ENCODE measurements at regions not wholly inside any gene's neighbourhood (a gene's known extent, or its start where the extent isn't known, plus 50 kb on each side); places are given as distances from the start of the nearest gene placed in this dataset.

DNA sequence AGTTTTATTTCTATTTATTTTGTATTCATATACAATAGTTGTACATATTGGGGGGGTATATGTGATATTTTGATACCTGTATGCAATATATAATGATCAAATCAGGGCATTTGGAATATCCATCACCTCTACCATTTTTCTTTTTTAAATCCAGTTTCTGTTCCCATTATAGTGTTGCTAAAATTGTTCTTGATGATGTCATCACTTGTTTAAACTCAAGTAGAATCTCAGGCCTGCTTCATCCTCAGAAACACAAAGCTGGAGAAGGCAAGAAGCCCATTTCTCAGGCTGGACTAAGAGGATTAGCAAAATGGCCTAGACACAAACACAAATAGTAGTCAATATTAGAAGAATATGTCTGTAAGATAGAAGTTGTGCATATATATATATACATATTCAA lies 747.1 kb upstream of the ACVR2A start:
- DNase-seq (ENCODE audit: low read depth), result no peak
- no peak overlapping the region for H3K4me3 ChIP-seq (ENCODE audit: low read depth, low read length)
- TF ChIP-seq CTCF (conservative IDR thresholded peaks at IDR 0.05; ENCODE audit: low read depth, low read length), result no peak

- no peak for DNase-seq (ENCODE audit: low read depth)
- no peak for TF ChIP-seq CTCF (conservative IDR thresholded peaks at IDR 0.05; ENCODE audit: low read depth, low read length)
- H3K4me3 ChIP-seq (ENCODE audit: low read depth, low read length), result no peak overlapping the region
Measured at GRCh38 chr2:147096671-147097070, 748.2 kb upstream of the ACVR2A start.

- no peak overlapping the region for H3K4me3 ChIP-seq (ENCODE audit: low read depth, low read length)
- no peak for DNase-seq (ENCODE audit: low read depth)
- no peak for TF ChIP-seq CTCF (conservative IDR thresholded peaks at IDR 0.05; ENCODE audit: low read depth, low read length)
Measured at GRCh38 chr2:147095376-147095775, 749.5 kb upstream of the ACVR2A start.

GRCh38 chr2:147094077-147094476 lies 750.8 kb upstream of the ACVR2A start:
- no peak for DNase-seq (ENCODE audit: low read depth)
- TF ChIP-seq CTCF (conservative IDR thresholded peaks at IDR 0.05; ENCODE audit: low read depth, low read length), result no peak
- H3K4me3 ChIP-seq (ENCODE audit: low read depth, low read length), result no peak overlapping the region

GRCh38 chr2:147092266-147092665 lies 752.6 kb upstream of the ACVR2A start:
- H3K4me3 ChIP-seq (ENCODE audit: low read depth, low read length), result no peak overlapping the region
- no peak for DNase-seq (ENCODE audit: low read depth)
- no peak for TF ChIP-seq CTCF (conservative IDR thresholded peaks at IDR 0.05; ENCODE audit: low read depth, low read length)

- no peak for DNase-seq (ENCODE audit: low read depth)
- no peak overlapping the region for H3K4me3 ChIP-seq (ENCODE audit: low read depth, low read length)
- TF ChIP-seq CTCF (conservative IDR thresholded peaks at IDR 0.05; ENCODE audit: low read depth, low read length), result no peak
Measured at GRCh38 chr2:147091448-147091847, 753.4 kb upstream of the ACVR2A start.

GRCh38 chr2:147088871-147089270 lies 756.0 kb upstream of the ACVR2A start:
- no peak for TF ChIP-seq CTCF (conservative IDR thresholded peaks at IDR 0.05; ENCODE audit: low read depth, low read length)
- no peak for DNase-seq (ENCODE audit: low read depth)
- no peak overlapping the region for H3K4me3 ChIP-seq (ENCODE audit: low read depth, low read length)
